ENCODE measurements at regions not wholly inside any gene's neighbourhood (a gene's known extent, or its start where the extent isn't known, plus 50 kb on each side); places are given as distances from the start of the nearest gene placed in this dataset.
"Not testable (repeated sequence)": the region's sequence is repeated elsewhere in the genome, so short reads cannot be mapped to it uniquely, and the experiment has no call there.

DNA sequence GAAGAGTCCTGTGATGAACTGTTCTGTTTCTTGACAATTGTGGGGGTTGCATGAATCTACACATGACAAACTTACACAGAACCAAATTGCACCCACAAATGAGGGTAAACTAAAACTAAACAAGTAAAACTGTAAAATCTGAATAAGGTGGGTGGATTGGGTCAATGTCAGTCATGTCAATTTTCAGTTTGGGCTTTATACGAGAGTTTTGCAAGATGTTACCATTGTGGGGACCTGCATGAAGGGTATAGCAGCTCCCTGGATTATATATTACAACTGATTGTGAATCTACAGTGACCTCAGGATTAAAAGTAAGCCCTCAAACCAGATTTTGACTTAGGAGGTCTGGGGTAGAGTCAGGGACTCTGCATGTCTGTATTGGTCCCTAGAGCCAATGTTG, 101.5 kb upstream of the LHX5 start:
- no peak for DNase-seq (ENCODE audit: low read depth)

DNA sequence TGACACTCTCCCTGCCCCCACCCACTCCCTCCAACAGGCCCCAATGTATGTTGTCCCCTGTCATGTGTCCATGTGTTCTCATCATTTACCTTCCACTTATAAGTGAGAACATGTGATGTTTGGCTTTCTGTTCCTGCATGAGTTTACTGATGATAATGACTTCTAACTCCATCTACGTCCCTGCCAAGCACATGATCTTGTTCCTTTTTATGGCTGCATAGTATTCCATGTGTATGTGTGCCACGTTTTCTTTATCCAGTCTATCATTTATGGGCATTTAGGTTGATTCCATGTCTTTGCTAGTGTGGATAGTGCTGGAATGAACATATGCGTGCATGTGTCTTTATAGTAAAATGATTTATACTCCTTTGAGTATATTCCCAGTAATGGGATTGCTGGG, 100.0 kb upstream of the LHX5 start:
- DNase-seq (ENCODE audit: low read depth) = no peak

DNA sequence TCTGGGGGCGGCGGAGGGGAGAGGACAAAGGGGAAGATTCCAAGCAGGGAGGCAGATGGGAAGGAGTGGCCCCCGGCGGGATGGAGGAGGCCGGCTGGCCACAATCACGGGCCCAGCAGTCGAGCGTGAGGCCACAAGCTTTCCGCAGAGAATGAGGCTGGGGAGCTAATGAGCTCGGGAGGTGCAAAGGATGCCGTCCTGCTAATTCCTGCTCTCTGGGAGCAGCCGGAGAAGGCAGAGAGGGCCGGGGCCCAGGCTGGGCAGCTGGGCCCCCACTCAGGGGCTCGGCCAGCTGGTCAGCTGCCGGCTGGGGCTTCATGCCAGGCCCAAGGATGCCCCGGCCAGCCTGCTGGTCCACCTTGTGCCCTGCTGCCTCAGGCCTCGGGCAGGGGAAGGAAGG, 98.1 kb upstream of the LHX5 start:
- DNase-seq (ENCODE audit: low read depth) = no peak

DNA sequence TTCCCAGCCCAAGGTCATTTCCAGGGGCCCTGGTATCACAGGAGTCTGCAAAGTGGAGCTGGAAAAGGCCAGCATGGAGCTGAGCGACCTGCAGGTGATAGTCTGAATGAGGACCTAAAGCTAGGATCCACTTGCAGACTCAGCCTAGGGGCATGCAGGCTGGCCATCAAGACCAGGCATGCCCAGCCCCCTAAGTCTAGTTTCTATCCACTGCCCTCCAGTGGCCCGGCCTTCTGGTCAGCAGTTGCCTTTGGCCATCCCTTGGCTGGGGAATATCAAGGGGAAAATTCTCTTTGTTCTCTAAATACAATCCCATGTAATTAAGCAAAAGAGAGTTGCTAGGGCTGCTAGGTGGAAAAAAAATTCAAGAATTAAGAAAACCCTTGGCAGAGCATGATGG, 96.3 kb upstream of the LHX5 start:
- no peak for DNase-seq (ENCODE audit: low read depth)

DNA sequence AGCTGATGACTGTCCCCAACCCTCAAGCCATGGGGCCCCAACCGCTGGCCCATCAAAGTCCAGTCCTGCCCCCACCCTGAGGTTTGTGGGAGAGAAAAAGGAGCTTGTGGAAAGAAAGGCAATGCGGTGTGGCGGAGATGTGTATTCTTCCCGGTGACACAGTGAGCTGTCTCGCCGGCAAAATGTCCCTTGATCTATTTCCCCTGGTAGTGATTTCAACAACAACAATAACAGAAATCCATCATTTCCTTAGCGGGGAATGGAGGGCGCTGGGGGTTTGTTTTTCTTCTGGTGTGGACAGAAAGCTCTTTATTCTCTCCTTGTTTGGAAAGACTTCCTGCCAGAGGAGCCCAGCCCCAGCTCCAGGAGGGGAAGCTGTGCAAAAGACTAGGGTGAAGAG, 93.7 kb upstream of the LHX5 start:
- DNase-seq (ENCODE audit: low read depth) = no peak

DNA sequence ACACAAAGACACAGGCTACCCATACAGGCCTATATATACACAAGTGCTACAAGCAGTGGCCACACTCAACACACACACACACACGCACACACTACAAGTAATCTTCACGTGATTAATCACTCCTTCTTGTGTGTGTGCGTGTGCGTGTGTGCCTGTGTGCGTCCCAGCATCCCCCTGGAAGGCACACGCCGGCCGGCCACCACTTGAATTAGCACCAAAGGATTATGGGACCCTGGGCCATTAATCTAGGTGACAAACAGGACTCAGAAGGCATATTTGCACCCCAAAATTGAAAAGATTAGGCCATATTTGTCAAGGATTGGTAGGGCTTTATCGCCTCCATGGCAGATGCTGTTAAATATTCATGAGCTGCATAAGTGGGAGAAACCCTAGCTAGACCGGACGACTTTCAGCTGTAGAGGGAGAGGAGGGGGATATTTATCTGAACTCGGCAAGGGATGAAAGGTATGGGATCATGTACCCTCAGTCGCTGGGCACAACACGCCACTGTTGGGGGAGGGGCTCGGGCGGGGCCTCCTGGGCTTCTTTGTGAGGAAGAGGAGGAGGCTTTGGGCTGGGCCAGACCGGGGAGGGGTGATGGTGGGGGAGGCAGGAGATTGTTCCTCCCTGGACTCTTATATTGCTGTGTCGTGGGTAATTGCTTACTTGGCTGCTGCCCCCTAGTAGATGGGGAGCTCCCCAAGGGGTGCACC, 89.6 kb upstream of the LHX5 start:
- DNase-seq (ENCODE audit: low read depth) = no peak

DNA sequence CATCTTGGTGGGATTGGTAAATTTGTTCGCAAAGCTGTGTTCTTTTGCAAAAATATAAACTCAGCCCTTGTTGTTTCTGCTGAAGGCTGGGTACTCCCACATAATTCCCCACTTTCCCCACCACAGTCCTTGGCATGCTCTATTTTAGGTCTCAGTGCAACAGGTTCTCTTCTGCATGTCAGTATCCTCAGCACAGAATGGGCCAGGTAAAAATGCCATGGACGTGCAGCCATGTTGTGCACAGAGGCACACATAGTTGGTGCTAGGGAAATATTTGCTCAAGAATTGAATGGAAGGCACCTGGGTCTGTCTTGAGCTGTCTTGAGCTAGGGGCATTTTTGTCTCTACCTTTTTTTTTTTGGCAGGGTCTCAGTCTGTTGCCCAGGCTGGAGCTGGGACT, 87.8 kb upstream of the LHX5 start:
- no peak for DNase-seq (ENCODE audit: low read depth)

DNA sequence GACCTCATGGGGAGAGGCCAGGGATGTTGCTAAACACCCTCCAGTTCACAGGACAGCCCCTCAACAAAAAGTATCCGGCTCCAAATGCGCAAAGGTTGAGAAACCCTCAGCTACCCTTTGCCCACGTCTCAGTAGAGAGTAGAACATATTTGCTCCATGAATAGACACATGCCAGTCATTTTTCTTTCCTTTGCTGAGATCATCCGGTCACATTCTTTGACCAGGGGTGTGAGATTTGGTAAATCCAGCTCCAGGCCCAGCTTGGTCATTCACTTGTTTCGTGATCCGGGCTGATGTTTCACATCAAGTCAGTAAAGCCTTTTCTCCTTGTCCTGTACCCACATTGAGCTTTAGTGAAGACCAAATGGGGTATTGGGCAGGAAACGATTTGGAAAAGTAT, 83.6 kb upstream of the LHX5 start:
- DNase-seq (ENCODE audit: low read depth) = no peak

DNA sequence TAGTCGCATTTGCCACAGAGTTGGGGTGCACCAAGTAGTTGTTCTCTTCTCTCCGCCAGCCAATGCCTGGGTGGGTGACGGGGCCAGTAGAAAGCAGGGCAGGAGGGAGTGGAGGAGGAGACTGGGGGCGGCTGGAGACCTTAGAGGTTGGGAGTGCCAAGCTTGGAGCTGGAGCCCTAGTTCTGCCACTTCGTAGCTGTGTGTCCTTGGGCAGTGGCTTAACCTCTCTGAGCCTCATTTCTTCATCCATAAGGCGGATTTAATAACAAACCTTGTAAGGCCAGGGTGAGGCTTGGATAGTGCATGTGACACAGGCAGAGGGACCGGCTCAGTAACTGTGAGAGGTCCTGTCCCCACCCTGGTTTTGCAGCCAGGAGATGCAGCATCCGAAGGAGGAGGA, 81.1 kb upstream of the LHX5 start:
- DNase-seq (ENCODE audit: low read depth) = no peak

DNA sequence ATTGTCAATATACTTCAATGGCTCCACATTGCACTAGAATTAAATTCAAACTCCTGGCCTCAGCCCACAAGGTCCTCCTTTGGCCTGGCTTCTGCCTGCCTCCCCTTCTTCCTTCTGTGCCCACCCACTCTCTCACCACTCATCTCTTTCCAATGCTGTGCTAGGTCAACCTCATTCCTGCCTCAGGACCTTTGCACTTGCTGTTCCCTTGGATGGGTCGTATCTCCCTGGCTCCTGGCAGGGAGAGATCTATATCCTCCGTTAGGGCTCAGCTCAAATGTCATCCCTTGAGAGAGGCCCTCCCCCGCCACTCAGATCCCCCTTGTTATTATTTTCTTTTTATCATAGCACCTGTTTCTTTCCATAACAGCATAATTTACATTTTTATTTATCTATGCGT, 79.9 kb upstream of the LHX5 start:
- no peak for DNase-seq (ENCODE audit: low read depth)

DNA sequence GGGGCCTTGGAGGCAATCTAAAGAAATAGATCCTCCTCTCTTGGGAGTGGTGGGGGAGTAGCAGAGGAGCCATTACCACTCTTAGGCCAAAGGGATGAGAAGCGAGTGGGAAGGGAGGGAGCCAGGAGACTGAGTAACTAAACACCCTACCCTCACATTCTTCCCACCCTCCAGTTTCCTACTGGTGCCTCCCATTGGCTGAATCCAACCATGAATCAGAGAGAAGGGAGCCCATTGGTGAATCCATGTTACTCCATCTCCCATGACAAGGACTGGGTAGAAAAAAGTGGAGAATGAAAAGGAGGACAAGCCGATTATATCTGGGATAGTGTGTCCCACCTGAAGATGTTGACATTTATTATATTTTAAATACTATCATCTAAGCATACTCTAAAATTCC, 76.8 kb upstream of the LHX5 start:
- DNase-seq (ENCODE audit: low read depth) = no peak

DNA sequence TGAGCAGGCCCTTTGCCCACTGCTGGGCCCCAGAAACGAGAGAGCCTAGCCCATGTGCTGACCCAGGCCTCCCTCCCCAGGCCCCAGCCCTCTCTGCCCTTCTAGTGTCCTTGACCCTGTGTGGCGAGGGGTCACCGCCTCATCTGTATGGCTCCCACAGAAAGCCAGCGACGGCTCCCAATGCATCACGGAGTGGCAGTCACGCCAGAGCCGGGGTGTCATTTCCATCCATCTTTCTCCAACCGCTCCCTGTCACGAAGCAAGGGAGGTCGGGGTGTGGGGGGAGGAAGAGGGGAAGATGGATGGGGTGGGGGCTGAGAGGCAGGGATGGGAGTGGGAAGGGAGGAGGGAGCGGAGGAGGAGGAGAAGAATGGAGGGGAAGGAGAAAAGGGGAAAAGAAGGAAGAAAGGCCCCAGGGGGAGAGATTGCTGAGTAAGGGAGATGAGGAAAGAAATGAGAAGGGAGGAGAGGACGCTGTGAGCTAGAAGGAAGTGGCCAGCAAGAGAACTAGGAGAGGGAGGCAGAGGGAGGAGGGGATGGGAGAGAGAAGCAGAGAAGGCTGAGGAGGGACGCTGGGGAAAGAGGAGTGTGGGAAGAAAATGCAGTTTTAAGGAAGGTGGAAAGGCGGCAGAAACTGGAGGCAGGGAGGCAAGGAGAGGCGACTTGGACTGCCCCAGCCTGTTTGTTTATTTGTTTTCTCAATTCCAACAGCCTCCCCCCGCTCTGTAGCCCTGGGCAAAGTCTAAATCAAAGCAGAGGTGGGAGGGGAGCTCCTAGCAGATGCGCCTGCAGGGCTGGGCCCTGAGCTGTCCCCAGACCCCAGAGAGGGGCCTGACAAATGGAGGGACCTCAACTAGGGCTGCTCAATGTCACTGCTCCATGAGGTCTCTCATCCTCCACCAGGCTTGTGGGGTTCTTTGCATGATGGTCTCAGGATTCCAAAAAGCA, 75.5 kb upstream of the LHX5 start:
- no peak for DNase-seq (ENCODE audit: low read depth)

DNA sequence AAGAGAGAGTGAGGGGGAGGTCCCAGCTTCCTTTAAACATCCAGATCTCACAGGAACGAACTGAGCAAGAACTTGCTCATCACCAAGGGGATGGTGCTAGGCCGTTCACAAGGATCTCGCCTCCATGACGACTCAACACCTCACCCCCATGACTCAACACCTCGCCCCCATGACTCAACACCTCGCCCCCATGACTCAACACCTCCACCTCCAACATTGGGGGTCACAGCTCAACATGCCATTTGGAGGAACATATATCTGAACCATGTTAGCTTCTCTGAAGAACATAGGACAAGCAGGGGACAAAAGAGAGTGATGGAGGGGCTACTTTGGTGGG, 66.0 kb upstream of the LHX5 start:
- peak; percentile 64 for DNase-seq (ENCODE audit: low read depth)

DNA sequence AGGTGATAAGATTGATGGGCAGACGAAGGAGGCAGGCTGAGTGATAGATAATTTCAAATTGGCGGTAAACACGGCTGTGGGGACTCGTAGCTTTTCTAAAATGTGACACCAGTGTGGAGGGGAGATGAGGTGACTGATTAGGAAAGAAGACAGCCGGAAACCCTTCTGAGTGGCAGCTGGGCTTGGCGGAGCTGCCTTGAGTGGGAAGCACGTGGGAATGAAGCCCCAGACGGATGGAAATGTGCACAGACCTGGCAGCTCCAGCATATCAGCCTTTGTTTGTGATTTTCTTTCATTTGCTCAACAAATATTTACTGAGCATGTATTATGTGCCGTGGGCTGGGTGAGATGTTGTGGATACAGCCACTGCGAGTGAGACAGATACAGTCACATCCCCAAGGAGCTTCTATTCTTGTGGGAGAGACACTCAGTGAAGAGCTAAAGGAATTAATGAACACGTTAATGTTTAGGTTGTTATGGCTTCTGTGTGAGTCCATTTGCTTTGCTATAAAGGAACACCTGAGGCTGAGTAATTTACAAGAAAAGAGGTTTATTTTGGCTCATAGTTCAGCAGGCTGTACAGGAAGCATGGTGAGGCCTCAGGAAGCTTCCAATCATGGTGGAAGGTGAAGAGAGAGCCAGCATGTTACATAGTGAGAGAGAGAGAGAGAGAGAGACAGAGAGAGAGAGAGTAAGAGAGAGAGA, 65.5 kb upstream of the LHX5 start:
- no peak for DNase-seq (ENCODE audit: low read depth)

DNA sequence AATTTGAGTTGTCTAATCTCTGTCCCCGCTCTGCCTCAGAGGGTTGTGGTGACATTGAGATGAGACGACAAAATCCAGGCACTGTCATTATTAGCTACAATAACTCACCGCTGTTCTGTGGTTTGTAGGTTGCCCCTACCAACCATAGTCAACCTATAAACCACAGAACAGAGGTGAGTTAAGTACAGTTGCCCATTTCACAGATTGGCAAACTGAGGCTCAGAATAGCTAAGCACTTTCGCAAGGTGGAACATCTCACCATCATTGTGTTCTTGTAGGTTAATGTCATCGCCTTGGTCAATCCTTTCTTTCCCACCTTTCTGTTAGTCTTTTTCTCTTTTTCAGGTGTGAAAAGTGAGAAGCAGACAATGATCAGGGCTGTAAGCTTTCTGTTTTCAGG, 63.4 kb upstream of the LHX5 start:
- DNase-seq (ENCODE audit: low read depth) = no peak

DNA sequence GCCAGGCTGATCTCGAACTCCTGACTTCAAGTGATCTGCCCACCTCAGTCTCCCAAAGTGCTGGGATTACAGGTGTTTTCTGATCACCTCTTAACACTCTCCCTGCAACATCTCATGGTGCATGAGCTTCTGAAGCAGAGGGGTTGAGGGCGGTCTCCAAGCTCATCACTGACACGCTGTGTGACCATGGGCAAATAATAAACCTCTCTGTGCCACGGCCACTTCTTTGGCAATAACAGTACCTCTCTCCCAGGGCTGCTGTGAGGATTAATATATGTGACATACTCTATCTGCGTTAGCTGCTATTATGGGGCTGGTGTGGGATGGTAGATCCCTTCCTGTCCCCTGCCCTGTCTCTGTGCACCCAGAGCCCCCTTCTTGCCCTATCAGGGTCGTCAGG, 62.9 kb upstream of the LHX5 start:
- DNase-seq (ENCODE audit: low read depth) = no peak

DNA sequence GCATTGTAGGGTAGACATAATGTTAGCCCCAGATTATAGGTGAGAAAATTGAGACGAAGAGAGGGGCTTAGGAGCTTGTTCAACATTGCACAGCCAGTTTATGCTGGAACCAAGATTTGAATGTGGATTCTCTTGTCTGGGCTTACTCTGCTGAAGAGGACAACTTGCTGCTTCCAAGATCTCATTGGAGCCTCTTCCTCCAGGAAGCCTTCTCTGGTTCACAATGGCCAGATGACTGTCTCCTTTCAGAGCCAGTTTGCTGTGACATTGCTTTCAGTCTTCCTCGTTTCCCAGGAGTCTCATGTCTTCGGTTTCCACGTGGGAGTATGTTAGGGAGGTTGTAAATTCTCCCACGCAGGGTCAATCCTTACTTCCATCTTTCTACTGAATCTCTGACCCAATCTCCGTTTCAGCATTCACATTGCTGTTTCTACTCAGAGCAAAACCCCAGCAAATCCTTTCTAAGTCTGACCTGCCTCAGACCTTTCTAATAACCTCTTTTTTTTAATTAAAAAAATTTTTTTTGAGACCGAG, 62.2 kb upstream of the LHX5 start:
- DNase-seq (ENCODE audit: low read depth) = no peak

DNA sequence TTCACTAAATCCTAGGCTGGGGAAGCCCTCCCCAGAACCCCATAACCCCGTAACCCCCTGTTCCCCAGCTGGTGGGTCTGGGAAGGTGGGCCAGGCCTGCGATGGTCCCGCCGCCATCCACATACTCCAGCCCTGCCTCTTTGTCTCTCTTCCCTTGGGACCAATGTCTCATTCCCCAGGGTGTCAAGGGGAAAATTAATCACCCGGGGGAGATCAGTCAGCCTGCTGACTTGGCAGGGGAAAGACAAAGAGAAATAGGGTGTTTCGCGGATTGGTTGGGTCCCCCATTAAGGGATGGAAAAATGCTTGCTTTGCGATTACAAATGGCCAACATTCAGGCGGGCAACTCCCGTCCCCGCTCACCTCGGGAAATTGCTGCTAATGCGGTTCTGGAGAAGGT, 60.6 kb upstream of the LHX5 start:
- no peak for DNase-seq (ENCODE audit: low read depth)

DNA sequence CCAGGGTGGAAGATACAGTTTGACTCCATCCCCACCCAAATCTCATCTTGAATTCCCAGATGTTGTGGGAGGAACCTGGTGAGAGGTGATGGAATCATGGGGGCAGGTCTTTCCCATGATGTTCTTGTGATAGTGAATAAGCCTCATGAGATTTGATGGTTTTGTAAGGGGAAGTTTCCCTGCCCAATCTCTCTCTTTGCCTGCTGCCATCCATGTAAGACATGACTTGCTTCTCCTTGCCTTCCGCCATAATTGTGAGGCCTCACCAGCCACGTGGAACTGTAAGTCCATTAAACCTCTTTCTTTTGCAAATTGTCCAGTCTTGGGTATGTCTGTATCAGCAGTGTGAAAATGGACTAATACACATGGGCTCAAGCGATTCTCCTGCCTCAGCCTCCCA, 59.4 kb upstream of the LHX5 start:
- not testable (repeated sequence) for DNase-seq (ENCODE audit: low read depth)

DNA sequence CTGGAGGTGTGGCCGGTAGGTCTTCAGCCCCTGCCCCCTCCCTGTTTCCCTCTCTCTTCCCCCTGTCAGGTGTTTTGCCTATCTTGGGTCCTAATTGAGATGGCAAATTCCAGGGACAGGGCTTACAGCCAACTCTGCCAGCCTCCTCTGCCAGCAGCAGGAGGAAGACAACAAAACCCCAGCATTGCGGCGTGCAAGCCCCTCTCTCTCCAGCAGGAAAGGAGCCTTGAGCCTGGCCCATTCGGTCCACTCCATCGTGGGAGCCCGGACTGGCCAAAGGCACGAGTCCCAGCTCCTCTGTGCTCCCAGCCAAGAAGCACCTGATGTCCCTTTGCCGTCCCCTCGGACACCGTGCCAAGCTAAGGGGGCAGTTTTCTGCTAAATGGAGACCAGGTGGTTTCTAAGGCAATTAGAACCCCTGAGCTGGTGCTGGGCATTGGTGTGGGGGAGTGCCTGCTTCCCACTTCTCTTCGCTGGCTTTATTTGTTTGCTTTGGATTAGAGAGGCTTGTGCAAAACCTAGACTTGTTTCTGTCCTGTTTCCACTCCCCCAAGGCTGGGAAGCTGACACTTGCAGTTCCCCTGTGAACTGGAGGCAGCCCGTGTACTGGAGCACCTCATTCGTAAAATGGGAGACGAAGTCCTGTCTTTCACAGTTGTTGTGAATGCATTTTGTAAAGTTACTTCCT, 57.1 kb upstream of the LHX5 start:
- no peak for DNase-seq (ENCODE audit: low read depth)

DNA sequence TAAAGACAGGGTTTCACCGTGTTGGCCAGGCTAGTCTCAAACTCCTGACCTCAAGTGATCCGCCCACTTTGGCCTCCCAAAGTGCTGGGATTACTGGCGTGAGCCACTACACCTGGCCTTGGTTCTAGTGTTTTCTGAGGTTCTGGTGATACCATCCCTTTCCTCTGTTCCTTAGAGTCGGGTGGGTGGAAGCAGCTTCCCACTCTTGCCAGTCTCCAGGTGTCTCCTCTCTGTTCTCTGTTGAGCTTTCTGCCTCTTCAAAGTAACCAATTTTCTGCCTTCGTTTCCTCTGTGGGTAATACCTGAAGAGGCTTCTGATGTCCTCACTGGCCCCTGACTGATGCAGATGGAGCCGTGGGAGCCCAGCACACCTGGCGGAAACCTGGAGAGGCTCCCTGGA, 53.4 kb upstream of the LHX5 start:
- DNase-seq (ENCODE audit: low read depth) = no peak

DNA sequence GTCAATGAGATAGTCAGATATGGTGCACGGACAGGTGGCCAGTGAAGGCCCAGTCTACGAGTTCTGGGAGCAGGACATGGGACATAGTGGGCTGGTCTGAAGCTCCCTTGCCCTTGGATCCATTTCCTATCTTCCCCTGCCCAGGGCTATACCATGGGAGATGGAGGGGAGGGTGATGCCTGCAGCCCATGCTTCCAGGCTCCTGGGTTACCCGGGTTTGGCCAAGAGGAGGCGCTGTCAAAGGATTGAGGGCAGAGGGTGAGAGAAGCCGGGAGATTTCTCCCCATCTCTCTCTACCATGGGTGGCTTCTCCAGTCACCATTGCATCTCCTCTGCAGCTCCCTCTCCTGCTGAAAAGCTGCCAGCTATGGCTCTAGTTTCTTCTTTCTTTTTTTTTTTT, 52.8 kb upstream of the LHX5 start:
- no peak for DNase-seq (ENCODE audit: low read depth)

All from HT1080 (cell line).